CD4-positive, alpha-beta memory T cell (primary cell): ENCODE measurements at regions not wholly inside any gene's neighbourhood (a gene's known extent, or its start where the extent isn't known, plus 50 kb on each side); places are given as distances from the start of the nearest gene placed in this dataset.
"Not testable (repeated sequence)": the region's sequence is repeated elsewhere in the genome, so short reads cannot be mapped to it uniquely, and the experiment has no call there.

Source experiments
- CTCF ChIA-PET: fragments of 350-600 bp; sonication (Branson Sonifier 250); formaldehyde crosslinking; loops from one replicate; lab custom pipeline; 2021; ENCODE audit warnings: inconsistent platforms; ENCODE audit not compliant: partially characterized antibody; lab: Charles Lee
- POLR2A ChIA-PET: fragments of 350-600 bp; sonication (Branson Sonifier 250); formaldehyde crosslinking; loops from one replicate; lab custom pipeline; 2021; ENCODE audit not compliant: partially characterized antibody; lab: Charles Lee
- DNase-seq, 5 donors: peaks; one replicate each; pipeline versions ENCODE4 v3.0.0 to v3.0.0-alpha.2; 2020 to 2022; ENCODE audit warnings: mixed read lengths in 1 of 5
- H3K27ac ChIP-seq: one replicate; pipeline ENCODE4 v1.7.0; 2013; ENCODE audit warnings: low read depth, low read length
- H3K27me3 ChIP-seq: 2 replicates; pipeline ENCODE4 v1.7.0; 2013; ENCODE audit warnings: mild to moderate bottlenecking, low read length, moderate library complexity; ENCODE audit not compliant: insufficient read depth
- H3K36me3 ChIP-seq: 2 replicates; pipeline ENCODE4 v1.7.0; 2013; ENCODE audit warnings: mild to moderate bottlenecking, low read length, moderate library complexity; ENCODE audit not compliant: insufficient read depth
- H3K4me1 ChIP-seq: 2 replicates; pipeline ENCODE4 v1.7.0; 2013; ENCODE audit warnings: mild to moderate bottlenecking, low read length, moderate library complexity; ENCODE audit not compliant: insufficient read depth
- H3K4me3 ChIP-seq, 2 donors: one replicate each; pipeline ENCODE4 v1.7.0; 2013; ENCODE audit warnings: low read length in 2 of 2, mild to moderate bottlenecking in 1 of 2
- H3K9me3 ChIP-seq, 2 donors: one replicate each; pipeline ENCODE4 v1.7.0; 2013; ENCODE audit warnings: low read length in 2 of 2, control low read depth in 1 of 2; ENCODE audit not compliant: control insufficient read depth in 1 of 2
- H3K27ac Mint-ChIP-seq, 7 donors: one replicate each; pipeline ENCODE4 v1.8.0; 2020 to 2021; ENCODE audit warnings: mixed read lengths in 7 of 7, mild to moderate bottlenecking in 6 of 7, inconsistent platforms in 3 of 7, moderate library complexity in 3 of 7
- H3K27me3 Mint-ChIP-seq, 2 donors: one replicate each; pipeline ENCODE4 v1.8.0; 2020 to 2021; ENCODE audit warnings: mixed read lengths in 2 of 2
- H3K36me3 Mint-ChIP-seq, 2 donors: one replicate each; pipeline ENCODE4 v1.8.0; 2020 to 2021; ENCODE audit warnings: mixed read lengths in 2 of 2, inconsistent platforms in 1 of 2, mild to moderate bottlenecking in 1 of 2
- H3K4me1 Mint-ChIP-seq, 4 donors: one replicate each; pipeline ENCODE4 v1.8.0; 2020 to 2021; ENCODE audit warnings: mixed read lengths in 4 of 4, mild to moderate bottlenecking in 1 of 4
- H3K4me3 Mint-ChIP-seq, 8 donors: one replicate each; pipeline ENCODE4 v1.8.0; 2020 to 2021; ENCODE audit warnings: mixed read lengths in 8 of 8, mild to moderate bottlenecking in 7 of 8, moderate library complexity in 6 of 8, inconsistent platforms in 3 of 8
- H3K9me3 Mint-ChIP-seq, 8 donors: one replicate each; pipeline ENCODE4 v1.8.0; 2020 to 2021; ENCODE audit warnings: mixed read lengths in 8 of 8, mild to moderate bottlenecking in 5 of 8, inconsistent platforms in 3 of 8, moderate library complexity in 1 of 8
- intact Hi-C: fragments of 100-400 bp; cut with micrococcal nuclease; formaldehyde crosslinking; loops from one replicate; pipeline ENCODE4 v1.15.1; 2023

DNA sequence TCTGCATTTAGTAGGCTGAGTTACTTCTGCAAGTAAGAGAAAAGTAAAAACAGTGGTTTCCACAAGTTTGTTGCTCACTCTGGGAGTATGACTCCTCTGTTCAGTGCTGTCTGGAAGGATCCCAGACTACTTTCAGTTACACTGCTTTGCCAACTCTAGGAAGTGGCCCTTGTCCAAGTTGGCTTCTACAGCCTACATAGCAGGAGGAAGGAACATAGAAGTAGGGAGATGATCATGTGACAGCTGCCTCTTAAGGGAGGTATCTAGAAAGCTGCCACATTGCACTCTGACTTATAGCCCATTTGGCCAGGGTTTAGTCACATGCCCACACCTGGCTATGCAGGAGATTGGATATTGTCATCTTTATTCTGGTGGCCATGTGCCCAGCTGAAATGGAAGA, 298.1 kb downstream of the NSUN3 start:
- Histone ChIP-seq H3K9me3 (no peaks in the 10 kb centered on the region), H3K27ac (no peak overlapping the region), H3K4me3 (no peak overlapping the region), H3K36me3 (no peaks in the 10 kb centered on the region), H3K4me1 (no peaks in the 10 kb centered on the region), H3K27me3 (no peaks in the 10 kb centered on the region)
- CTCF ChIA-PET = no interaction called here
- Mint-ChIP-seq H3K27ac (no peak overlapping the region), H3K4me1 (no peaks in the 10 kb centered on the region), H3K36me3 (no peaks in the 10 kb centered on the region), H3K4me3 (no peak overlapping the region), H3K9me3 (peaks cover 0 to 3% (median 0%) of the 10 kb centered on the region in 8 donors), H3K27me3 (no peaks in the 10 kb centered on the region)
- DNase-seq = no peak
- intact Hi-C loops = no loop called here
- POLR2A ChIA-PET = no interaction called here

DNA sequence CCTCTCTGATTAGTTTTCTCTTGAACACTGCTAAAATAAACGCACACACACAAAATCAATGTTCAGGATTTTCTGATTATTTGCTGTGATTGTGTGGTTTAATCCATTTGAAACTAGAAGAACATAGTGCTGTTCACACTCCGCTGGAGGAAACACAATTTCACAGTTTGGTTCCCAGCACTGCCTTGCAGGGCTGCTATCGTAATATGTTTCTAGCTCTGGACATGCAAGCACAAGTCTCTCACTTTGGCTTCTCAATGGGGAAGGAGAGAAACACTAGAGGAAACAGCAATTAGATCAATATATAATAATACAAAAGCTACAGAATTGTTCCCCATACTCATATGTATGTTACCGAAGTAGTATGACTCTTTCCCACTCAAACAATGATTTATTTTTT, 299.5 kb downstream of the NSUN3 start:
- Histone ChIP-seq H3K27me3 (no peaks in the 10 kb centered on the region), H3K4me3 (no peak overlapping the region), H3K36me3 (no peaks in the 10 kb centered on the region), H3K27ac (no peak overlapping the region), H3K4me1 (no peaks in the 10 kb centered on the region), H3K9me3 (no peaks in the 10 kb centered on the region)
- no peaks in the 10 kb centered on the region for H3K36me3 Mint-ChIP-seq
- intact Hi-C loops = no loop called here
- POLR2A ChIA-PET = no interaction called here
- H3K9me3 Mint-ChIP-seq = peaks cover 0 to 4% (median 0%) of the 10 kb centered on the region in 8 donors
- CTCF ChIA-PET = no interaction called here
- no peak for DNase-seq
- H3K27ac Mint-ChIP-seq = no peak overlapping the region
- no peaks in the 10 kb centered on the region for H3K4me1 Mint-ChIP-seq
- H3K27me3 Mint-ChIP-seq = no peaks in the 10 kb centered on the region
- H3K4me3 Mint-ChIP-seq = no peak overlapping the region

DNA sequence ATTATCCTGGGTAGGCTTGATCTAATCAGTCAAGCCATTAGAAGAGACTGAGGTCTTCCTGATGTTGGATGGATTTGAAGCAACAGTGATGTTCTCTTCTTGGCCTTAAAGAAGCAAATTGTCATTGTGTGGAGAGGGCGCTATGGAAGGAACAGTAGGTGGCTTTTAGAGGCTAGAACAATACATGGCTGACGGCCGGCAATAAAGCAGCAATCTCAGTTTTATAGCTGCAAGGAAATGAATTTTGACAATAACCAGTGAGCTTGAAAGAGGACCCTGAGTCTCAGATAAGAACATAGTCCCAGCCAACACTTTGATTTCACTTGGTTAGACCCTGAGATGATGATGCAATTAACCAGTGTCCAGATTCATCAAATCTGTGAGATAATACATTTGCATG, 302.1 kb downstream of the NSUN3 start:
- H3K27me3 ChIP-seq = no peaks in the 10 kb centered on the region
- Mint-ChIP-seq H3K27ac (no peak overlapping the region), H3K4me1 (no peaks in the 10 kb centered on the region), H3K9me3 (peaks cover 0 to 14% (median 5%) of the 10 kb centered on the region in 8 donors), H3K27me3 (no peaks in the 10 kb centered on the region), H3K36me3 (no peaks in the 10 kb centered on the region), H3K4me3 (no peak overlapping the region)
- no peak for DNase-seq
- H3K36me3 ChIP-seq = no peaks in the 10 kb centered on the region
- no peak overlapping the region for H3K27ac ChIP-seq
- intact Hi-C loops = no loop called here
- POLR2A ChIA-PET = no interaction called here
- no peaks in the 10 kb centered on the region for H3K9me3 ChIP-seq
- CTCF ChIA-PET = no interaction called here
- H3K4me3 ChIP-seq = no peak overlapping the region
- no peaks in the 10 kb centered on the region for H3K4me1 ChIP-seq

DNA sequence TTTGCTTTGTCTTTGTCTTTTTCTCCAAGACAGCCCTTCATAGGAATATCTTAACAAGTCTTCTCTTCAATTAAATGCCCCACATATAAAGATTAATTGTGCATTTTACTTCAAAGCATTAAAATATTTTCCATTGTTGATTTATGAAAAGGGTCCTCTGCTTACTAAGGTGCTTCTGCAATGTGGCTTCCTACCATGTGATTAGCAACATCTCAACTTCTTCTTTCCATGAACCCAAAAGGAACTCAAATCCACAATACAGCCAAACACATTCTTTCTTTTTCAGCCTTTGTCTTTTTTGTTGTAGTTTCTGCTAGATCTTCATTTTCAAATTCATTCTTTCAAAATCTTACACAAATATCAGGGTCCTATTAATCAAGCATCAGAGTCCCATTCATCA, 309.2 kb downstream of the NSUN3 start:
- intact Hi-C loops = no loop called here
- Mint-ChIP-seq H3K4me1 (no peaks in the 10 kb centered on the region), H3K9me3 (peaks cover 0 to 19% (median 10%) of the 10 kb centered on the region in 8 donors), H3K36me3 (no peaks in the 10 kb centered on the region), H3K4me3 (no peak overlapping the region), H3K27me3 (no peaks in the 10 kb centered on the region), H3K27ac (no peak overlapping the region)
- Histone ChIP-seq H3K27ac (no peak overlapping the region), H3K9me3 (no peaks in the 10 kb centered on the region), H3K36me3 (no peaks in the 10 kb centered on the region), H3K27me3 (no peaks in the 10 kb centered on the region), H3K4me1 (no peaks in the 10 kb centered on the region), H3K4me3 (no peak overlapping the region)
- ChIA-PET CTCF (no interaction called here), POLR2A (no interaction called here)
- DNase-seq = no peak

DNA sequence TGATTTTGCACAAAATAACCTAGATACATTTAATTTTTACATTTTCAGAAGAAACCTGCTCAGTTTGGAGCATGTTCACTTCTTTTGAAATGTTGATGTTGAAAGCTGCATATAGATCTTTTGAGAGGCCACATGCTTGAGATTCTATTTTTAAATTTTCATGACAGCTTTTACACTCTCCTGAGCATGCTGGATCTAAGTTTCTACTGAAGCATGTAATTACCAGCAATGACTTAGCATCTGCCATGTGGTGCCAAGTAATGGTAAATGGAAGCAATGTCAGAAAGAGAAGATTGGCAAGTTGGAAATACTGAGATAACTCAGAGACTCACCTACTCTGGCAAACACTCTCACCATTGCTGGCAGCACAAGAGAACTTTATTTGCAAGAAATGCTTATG, 310.6 kb downstream of the NSUN3 start:
- no peaks in the 10 kb centered on the region for H3K27me3 ChIP-seq
- H3K4me1 ChIP-seq = no peaks in the 10 kb centered on the region
- Mint-ChIP-seq H3K9me3 (peaks cover 0 to 19% (median 10%) of the 10 kb centered on the region in 8 donors), H3K27me3 (no peaks in the 10 kb centered on the region), H3K4me1 (no peaks in the 10 kb centered on the region), H3K4me3 (no peak overlapping the region), H3K36me3 (no peaks in the 10 kb centered on the region), H3K27ac (no peak overlapping the region)
- no peak for DNase-seq
- ChIA-PET CTCF (no interaction called here), POLR2A (no interaction called here)
- intact Hi-C loops = no loop called here
- H3K9me3 ChIP-seq = no peaks in the 10 kb centered on the region
- H3K27ac ChIP-seq = no peak overlapping the region
- H3K4me3 ChIP-seq = no peak overlapping the region
- no peaks in the 10 kb centered on the region for H3K36me3 ChIP-seq

DNA sequence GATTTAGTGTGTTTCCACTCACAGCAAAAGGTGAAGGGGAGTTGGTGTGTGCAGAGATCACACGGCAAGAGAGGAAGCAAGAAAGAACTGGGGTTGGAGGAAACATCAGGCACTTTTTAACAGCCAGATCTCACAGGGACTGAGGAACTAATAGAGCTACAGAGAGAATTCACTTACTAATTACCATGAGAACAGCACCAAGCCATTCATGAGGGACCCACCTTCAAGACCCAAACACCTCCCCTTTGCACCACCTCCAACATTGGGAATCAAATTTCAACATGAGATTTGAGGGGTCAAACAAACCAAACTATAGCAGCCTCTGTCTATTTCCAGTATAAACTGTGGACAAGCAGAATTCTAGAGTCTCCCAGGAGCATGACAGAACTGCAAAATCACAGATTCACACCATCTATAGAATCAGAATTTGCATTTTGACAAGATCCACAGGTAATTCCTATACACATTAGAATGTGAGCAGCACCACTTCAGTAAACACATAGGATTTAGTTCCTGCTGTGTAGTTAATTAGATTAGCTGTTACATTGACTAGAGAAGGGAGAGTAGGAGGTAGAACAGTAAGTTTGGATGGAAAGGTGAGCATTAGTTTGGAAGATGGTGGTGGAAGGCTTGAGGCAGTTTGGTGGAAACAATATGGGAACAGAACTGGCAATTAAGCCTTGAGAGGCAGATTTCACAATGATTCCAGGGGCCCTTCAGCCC, 311.7 kb downstream of the NSUN3 start:
- H3K27ac Mint-ChIP-seq = no peak overlapping the region
- Histone ChIP-seq H3K9me3 (no peaks in the 10 kb centered on the region), H3K27me3 (no peaks in the 10 kb centered on the region), H3K4me1 (no peaks in the 10 kb centered on the region), H3K4me3 (no peak overlapping the region), H3K36me3 (no peaks in the 10 kb centered on the region), H3K27ac (no peak overlapping the region)
- no peaks in the 10 kb centered on the region for H3K4me1 Mint-ChIP-seq
- no peaks in the 10 kb centered on the region for H3K27me3 Mint-ChIP-seq
- H3K4me3 Mint-ChIP-seq = no peak overlapping the region
- no peak for DNase-seq
- intact Hi-C loops = no loop called here
- H3K36me3 Mint-ChIP-seq = no peaks in the 10 kb centered on the region
- peaks cover 2 to 12% (median 8%) of the 10 kb centered on the region in 8 donors for H3K9me3 Mint-ChIP-seq
- CTCF ChIA-PET = no interaction called here
- POLR2A ChIA-PET = no interaction called here

DNA sequence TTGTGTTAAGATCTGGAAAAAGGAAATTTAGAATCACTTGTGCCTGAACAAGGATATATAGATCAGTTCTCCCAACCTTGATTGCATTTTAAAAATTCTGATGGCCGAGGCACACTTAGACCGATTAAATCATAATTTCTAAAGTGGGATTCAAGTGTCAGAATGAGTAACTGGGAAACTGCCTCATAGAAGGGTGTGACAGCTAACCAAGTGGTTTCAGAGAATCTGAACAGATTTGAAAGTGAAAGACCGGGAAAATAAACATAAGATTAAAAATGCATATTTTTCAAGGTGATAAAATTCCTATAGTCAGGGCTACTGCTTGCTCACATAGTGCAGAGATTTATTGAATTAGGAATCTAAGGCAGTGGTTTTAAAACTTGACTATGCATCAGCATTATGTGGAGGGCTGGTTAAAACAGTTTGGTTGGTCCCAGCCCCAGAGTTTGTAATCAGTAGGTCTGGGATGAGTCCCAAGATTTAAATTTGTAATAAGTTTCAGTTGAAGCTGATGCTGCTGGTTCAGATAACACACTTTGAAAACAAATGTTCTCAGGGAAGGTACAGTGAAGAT, 314.3 kb downstream of the NSUN3 start:
- H3K9me3 Mint-ChIP-seq = peaks cover 0 to 11% (median 2%) of the 10 kb centered on the region in 8 donors
- H3K36me3 ChIP-seq, H3K27me3 Mint-ChIP-seq, H3K4me1 ChIP-seq, H3K27me3 ChIP-seq, CTCF ChIA-PET, H3K27ac Mint-ChIP-seq, POLR2A ChIA-PET, H3K4me1 Mint-ChIP-seq, H3K4me3 Mint-ChIP-seq, intact Hi-C loops, DNase-seq, H3K36me3 Mint-ChIP-seq, H3K27ac ChIP-seq, H3K9me3 ChIP-seq, H3K4me3 ChIP-seq: not testable (repeated sequence)
